Sigmoid colon (tissue), 3 donors: ENCODE measurements at regions not wholly inside any gene's neighbourhood (a gene's known extent, or its start where the extent isn't known, plus 50 kb on each side); places are given as distances from the start of the nearest gene placed in this dataset.

Experiments
- CTCF ChIP-seq, 4 experiments: fragments of 450-650 bp in 3 of 4; fragments of 200-600 bp in 1 of 4; IDR thresholded peaks; one replicate each; pipeline ENCODE4 v1.5.1; 2016 to 2019; ENCODE audit warnings: antibody characterized with exemption in 4 of 4, mild to moderate bottlenecking in 3 of 4, moderate library complexity in 2 of 4
- POLR2A ChIP-seq, 2 donors: fragments of 450-650 bp; IDR thresholded peaks; one replicate each; pipeline ENCODE4 v1.6.1; 2016; ENCODE audit warnings: antibody characterized with exemption in 2 of 2, mild to moderate bottlenecking in 2 of 2, moderate library complexity in 2 of 2

- no peak for TF ChIP-seq CTCF (IDR thresholded peaks at IDR 0.05)
- TF ChIP-seq POLR2A (IDR thresholded peaks at IDR 0.05) = no peak
Observed at GRCh38 chr12:46509135-46509534, 136.6 kb upstream of the SLC38A2 start.
